ENCODE measurements at regions not wholly inside any gene's neighbourhood (a gene's known extent, or its start where the extent isn't known, plus 50 kb on each side); places are given as distances from the start of the nearest gene placed in this dataset.

GRCh38 chr10:111973306-111973705 is 210.3 kb downstream of the GPAM start:
- Histone ChIP-seq H3K27me3 (ENCODE audit: control insufficient read depth in 1 of 2, insufficient read depth in 2 of 2, low read length in 2 of 2) (no peaks in the 10 kb centered on the region), H3K27ac (ENCODE audit: low read depth in 2 of 2, low read length in 1 of 2) (no peak overlapping the region), H3K4me3 (ENCODE audit: low read depth in 1 of 2, low read length in 2 of 2) (no peak overlapping the region), H3K36me3 (ENCODE audit: control insufficient read depth in 2 of 2, insufficient read depth in 2 of 2, low read length in 1 of 2) (no peaks in the 10 kb centered on the region), H3K4me1 (ENCODE audit: control insufficient read depth in 2 of 2, insufficient read depth in 2 of 2, low read length in 1 of 2) (no peaks in the 10 kb centered on the region), H3K9me3 (ENCODE audit: control insufficient read depth in 2 of 2, insufficient read depth in 1 of 2, low read depth in 1 of 2, low read length in 1 of 2) (no peaks in the 10 kb centered on the region)
- 81 to 89% methylated on average over 2 of the region's 2 CpGs for WGBS, 2 donors

- Histone ChIP-seq H3K27me3 (ENCODE audit: control insufficient read depth in 1 of 2, insufficient read depth in 2 of 2, low read length in 2 of 2) (no peaks in the 10 kb centered on the region), H3K4me1 (ENCODE audit: control insufficient read depth in 2 of 2, insufficient read depth in 2 of 2, low read length in 1 of 2) (no peaks in the 10 kb centered on the region), H3K36me3 (ENCODE audit: control insufficient read depth in 2 of 2, insufficient read depth in 2 of 2, low read length in 1 of 2) (no peaks in the 10 kb centered on the region), H3K9me3 (ENCODE audit: control insufficient read depth in 2 of 2, insufficient read depth in 1 of 2, low read depth in 1 of 2, low read length in 1 of 2) (no peaks in the 10 kb centered on the region), H3K27ac (ENCODE audit: low read depth in 2 of 2, low read length in 1 of 2) (no peak overlapping the region), H3K4me3 (ENCODE audit: low read depth in 1 of 2, low read length in 2 of 2) (no peak overlapping the region)
- WGBS, 2 donors = 60 to 69% methylated on average over 1 of the region's 1 CpG
Measured at GRCh38 chr10:111973826-111974225, 209.7 kb downstream of the GPAM start.

GRCh38 chr10:111974325-111974724 is 209.2 kb downstream of the GPAM start:
- 57 to 71% methylated on average over 4 of the region's 4 CpGs for WGBS, 2 donors
- H3K4me3 ChIP-seq (ENCODE audit: low read depth in 1 of 2, low read length in 2 of 2) = no peak overlapping the region

DNA sequence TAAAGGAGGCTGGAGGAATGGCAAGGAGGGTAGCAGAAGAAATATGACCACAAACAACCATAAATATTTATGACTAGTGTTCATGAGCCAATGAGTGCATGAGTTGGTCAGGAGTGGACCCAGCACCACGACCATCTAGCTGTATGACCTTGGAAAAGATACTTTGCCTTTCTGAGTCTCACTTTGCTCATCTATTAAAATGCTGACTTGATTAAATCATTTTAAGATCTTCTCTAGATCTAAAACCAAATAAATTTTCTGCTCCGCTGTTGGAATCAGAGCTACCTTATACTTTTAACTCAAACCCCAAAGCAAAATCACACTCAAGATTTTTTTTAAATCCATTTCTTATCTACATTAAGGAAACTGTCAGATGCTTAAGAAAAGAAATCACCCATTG is 207.0 kb downstream of the GPAM start:
- no peak overlapping the region for H3K27ac ChIP-seq (ENCODE audit: low read depth in 2 of 2, low read length in 1 of 2)
- 57 to 72% methylated on average over 2 of the region's 2 CpGs for WGBS, 2 donors
- H3K27me3 ChIP-seq (ENCODE audit: control insufficient read depth in 1 of 2, insufficient read depth in 2 of 2, low read length in 2 of 2) = no peaks in the 10 kb centered on the region
- no peaks in the 10 kb centered on the region for H3K9me3 ChIP-seq (ENCODE audit: control insufficient read depth in 2 of 2, insufficient read depth in 1 of 2, low read depth in 1 of 2, low read length in 1 of 2)
- no peak overlapping the region for H3K4me3 ChIP-seq (ENCODE audit: low read depth in 1 of 2, low read length in 2 of 2)
- no peaks in the 10 kb centered on the region for H3K4me1 ChIP-seq (ENCODE audit: control insufficient read depth in 2 of 2, insufficient read depth in 2 of 2, low read length in 1 of 2)
- no peaks in the 10 kb centered on the region for H3K36me3 ChIP-seq (ENCODE audit: control insufficient read depth in 2 of 2, insufficient read depth in 2 of 2, low read length in 1 of 2)

More at GRCh38 chr10:111974325-111974724, 209.2 kb downstream of the GPAM start:
- H3K9me3 ChIP-seq (ENCODE audit: control insufficient read depth in 2 of 2, insufficient read depth in 1 of 2, low read depth in 1 of 2, low read length in 1 of 2) = no peaks in the 10 kb centered on the region
- H3K4me1 ChIP-seq (ENCODE audit: control insufficient read depth in 2 of 2, insufficient read depth in 2 of 2, low read length in 1 of 2) = no peaks in the 10 kb centered on the region
- no peaks in the 10 kb centered on the region for H3K27me3 ChIP-seq (ENCODE audit: control insufficient read depth in 1 of 2, insufficient read depth in 2 of 2, low read length in 2 of 2)
- H3K27ac ChIP-seq (ENCODE audit: low read depth in 2 of 2, low read length in 1 of 2) = no peak overlapping the region
- no peaks in the 10 kb centered on the region for H3K36me3 ChIP-seq (ENCODE audit: control insufficient read depth in 2 of 2, insufficient read depth in 2 of 2, low read length in 1 of 2)

DNA sequence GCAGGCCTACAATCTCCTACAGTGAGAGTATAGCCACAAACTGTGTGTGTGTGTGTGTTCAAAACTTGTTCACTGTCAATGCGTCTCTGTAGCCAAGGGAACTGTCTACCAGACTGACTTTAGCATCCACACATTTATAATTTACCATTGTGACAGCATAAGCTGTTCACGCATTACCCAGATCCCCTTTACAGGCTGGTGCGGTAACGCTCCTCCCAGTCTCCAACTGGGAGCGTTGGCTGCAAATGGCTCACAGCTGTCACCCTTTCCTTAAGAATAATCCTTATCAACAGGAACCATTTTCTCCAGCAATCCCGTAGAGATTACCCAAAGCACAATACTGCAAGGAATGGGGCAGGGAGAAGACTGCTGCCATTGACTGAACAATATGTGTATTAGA is 199.5 kb downstream of the GPAM start:
- WGBS, 2 donors = 79 to 80% methylated on average over 6 of the region's 6 CpGs
- Histone ChIP-seq H3K4me1 (ENCODE audit: control insufficient read depth in 2 of 2, insufficient read depth in 2 of 2, low read length in 1 of 2) (no peaks in the 10 kb centered on the region), H3K27ac (ENCODE audit: low read depth in 2 of 2, low read length in 1 of 2) (no peak overlapping the region), H3K4me3 (ENCODE audit: low read depth in 1 of 2, low read length in 2 of 2) (no peak overlapping the region), H3K27me3 (ENCODE audit: control insufficient read depth in 1 of 2, insufficient read depth in 2 of 2, low read length in 2 of 2) (no peaks in the 10 kb centered on the region), H3K9me3 (ENCODE audit: control insufficient read depth in 2 of 2, insufficient read depth in 1 of 2, low read depth in 1 of 2, low read length in 1 of 2) (no peaks in the 10 kb centered on the region), H3K36me3 (ENCODE audit: control insufficient read depth in 2 of 2, insufficient read depth in 2 of 2, low read length in 1 of 2) (no peaks in the 10 kb centered on the region)

DNA sequence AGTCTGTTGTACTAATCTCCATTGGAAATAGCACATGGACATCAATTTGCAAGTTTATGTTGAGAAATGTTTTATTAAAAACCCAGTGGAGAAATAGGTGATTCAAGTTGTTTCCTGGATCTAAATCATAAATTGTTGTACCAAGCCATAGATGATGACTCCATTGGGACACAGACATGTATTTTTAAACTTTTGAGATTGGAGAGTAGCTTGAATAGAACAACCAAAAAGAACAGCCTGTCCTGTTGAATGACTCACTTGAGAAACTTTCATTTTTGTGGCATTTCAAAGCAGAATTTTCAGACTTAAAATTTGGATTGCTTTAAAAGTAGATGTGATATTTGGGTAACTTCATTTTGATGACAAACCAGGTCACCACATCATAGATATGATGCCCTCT is 197.5 kb downstream of the GPAM start:
- no peaks in the 10 kb centered on the region for H3K36me3 ChIP-seq (ENCODE audit: control insufficient read depth in 2 of 2, insufficient read depth in 2 of 2, low read length in 1 of 2)
- no peaks in the 10 kb centered on the region for H3K4me1 ChIP-seq (ENCODE audit: control insufficient read depth in 2 of 2, insufficient read depth in 2 of 2, low read length in 1 of 2)
- H3K9me3 ChIP-seq (ENCODE audit: control insufficient read depth in 2 of 2, insufficient read depth in 1 of 2, low read depth in 1 of 2, low read length in 1 of 2) = no peaks in the 10 kb centered on the region
- no peak overlapping the region for H3K4me3 ChIP-seq (ENCODE audit: low read depth in 1 of 2, low read length in 2 of 2)
- H3K27me3 ChIP-seq (ENCODE audit: control insufficient read depth in 1 of 2, insufficient read depth in 2 of 2, low read length in 2 of 2) = no peaks in the 10 kb centered on the region
- no peak overlapping the region for H3K27ac ChIP-seq (ENCODE audit: low read depth in 2 of 2, low read length in 1 of 2)

DNA sequence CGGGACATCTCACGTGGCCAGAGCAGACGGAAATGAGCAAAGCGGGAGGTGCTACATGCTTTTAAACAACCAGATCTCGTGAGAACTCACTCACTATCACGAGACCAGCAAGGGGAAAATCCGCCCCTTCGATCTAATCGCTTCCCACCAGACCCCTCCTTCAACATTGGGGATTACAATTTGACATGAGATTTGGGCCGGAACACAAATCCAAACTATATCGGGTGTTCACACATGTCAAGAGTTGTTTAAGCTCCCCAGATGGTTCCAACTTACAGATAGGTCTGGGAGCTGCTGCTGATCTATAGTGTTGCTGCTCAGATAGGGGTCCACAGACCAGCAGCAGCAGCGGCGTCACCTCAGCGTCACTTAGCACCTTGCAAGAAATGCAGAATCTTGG is 194.9 kb downstream of the GPAM start:
- Histone ChIP-seq H3K4me3 (ENCODE audit: low read depth in 1 of 2, low read length in 2 of 2) (no peak overlapping the region), H3K36me3 (ENCODE audit: control insufficient read depth in 2 of 2, insufficient read depth in 2 of 2, low read length in 1 of 2) (no peaks in the 10 kb centered on the region), H3K4me1 (ENCODE audit: control insufficient read depth in 2 of 2, insufficient read depth in 2 of 2, low read length in 1 of 2) (no peaks in the 10 kb centered on the region), H3K27me3 (ENCODE audit: control insufficient read depth in 1 of 2, insufficient read depth in 2 of 2, low read length in 2 of 2) (no peaks in the 10 kb centered on the region), H3K27ac (ENCODE audit: low read depth in 2 of 2, low read length in 1 of 2) (no peak overlapping the region), H3K9me3 (ENCODE audit: control insufficient read depth in 2 of 2, insufficient read depth in 1 of 2, low read depth in 1 of 2, low read length in 1 of 2) (no peaks in the 10 kb centered on the region)
- 77 to 84% methylated on average over 14 of the region's 14 CpGs for WGBS, 2 donors

DNA sequence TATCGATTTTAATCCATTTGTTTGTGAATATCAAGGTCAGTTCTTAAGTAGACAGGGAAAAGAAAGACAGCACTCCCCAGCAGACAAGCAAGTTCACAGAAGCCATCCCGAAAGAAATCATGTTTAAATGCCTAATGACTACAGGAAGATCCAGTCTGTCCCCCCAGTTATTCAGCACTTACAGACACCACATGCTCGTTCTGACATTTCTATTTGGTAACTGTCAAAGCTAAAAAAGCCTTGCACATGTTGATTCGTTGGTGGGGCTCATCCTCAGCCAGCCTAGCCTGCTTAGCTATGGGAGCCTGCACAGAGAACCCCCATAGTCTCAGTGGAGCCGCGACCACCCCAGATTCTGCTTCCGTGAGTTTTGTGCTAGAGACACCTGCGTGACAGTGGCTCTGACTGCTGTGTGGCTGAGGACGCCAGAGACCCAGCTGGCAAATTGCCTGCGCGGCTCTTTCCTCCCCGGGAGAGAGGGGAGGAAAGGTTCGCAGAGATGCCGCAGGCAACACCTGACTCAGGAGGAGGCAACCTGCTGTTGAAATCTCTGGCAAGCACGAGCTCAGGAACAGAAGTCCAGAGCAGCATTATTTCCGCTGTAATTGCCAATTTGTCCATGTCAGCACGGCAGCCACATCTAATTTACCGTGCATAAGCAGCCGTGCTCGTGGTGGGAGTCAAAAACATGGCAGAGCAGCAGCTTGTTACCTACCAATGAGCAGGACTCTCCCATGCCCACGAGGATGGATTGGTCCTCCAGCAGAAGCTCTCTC is 194.2 kb downstream of the GPAM start:
- Histone ChIP-seq H3K4me3 (ENCODE audit: low read depth in 1 of 2, low read length in 2 of 2) (no peak overlapping the region), H3K27me3 (ENCODE audit: control insufficient read depth in 1 of 2, insufficient read depth in 2 of 2, low read length in 2 of 2) (no peaks in the 10 kb centered on the region), H3K9me3 (ENCODE audit: control insufficient read depth in 2 of 2, insufficient read depth in 1 of 2, low read depth in 1 of 2, low read length in 1 of 2) (no peaks in the 10 kb centered on the region), H3K27ac (ENCODE audit: low read depth in 2 of 2, low read length in 1 of 2) (no peak overlapping the region), H3K4me1 (ENCODE audit: control insufficient read depth in 2 of 2, insufficient read depth in 2 of 2, low read length in 1 of 2) (no peaks in the 10 kb centered on the region), H3K36me3 (ENCODE audit: control insufficient read depth in 2 of 2, insufficient read depth in 2 of 2, low read length in 1 of 2) (no peaks in the 10 kb centered on the region)
- WGBS, 2 donors = 71 to 76% methylated on average over 21 of the region's 21 CpGs

DNA sequence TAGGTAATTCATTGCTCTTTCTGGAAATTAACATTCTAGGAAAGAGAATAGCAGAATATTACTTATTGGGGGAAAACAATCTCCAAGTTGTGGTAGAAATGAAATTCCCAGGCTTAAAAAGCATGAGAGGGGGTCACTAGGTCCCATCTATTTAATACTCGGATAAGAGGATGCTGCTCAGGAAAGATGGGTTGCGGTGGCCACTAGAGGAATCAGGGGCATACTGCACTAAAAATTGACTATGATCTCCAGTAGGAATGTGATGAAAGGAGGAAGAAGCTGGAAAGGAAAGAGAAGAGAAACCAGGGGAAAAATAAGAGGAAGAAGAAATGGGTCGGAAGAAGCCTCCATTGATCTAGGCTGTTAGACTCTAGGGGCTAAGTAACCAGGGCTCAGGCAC is 192.8 kb downstream of the GPAM start:
- Histone ChIP-seq H3K4me3 (ENCODE audit: low read depth in 1 of 2, low read length in 2 of 2) (no peak overlapping the region), H3K9me3 (ENCODE audit: control insufficient read depth in 2 of 2, insufficient read depth in 1 of 2, low read depth in 1 of 2, low read length in 1 of 2) (no peaks in the 10 kb centered on the region), H3K36me3 (ENCODE audit: control insufficient read depth in 2 of 2, insufficient read depth in 2 of 2, low read length in 1 of 2) (no peaks in the 10 kb centered on the region), H3K27ac (ENCODE audit: low read depth in 2 of 2, low read length in 1 of 2) (no peak overlapping the region), H3K27me3 (ENCODE audit: control insufficient read depth in 1 of 2, insufficient read depth in 2 of 2, low read length in 2 of 2) (no peaks in the 10 kb centered on the region), H3K4me1 (ENCODE audit: control insufficient read depth in 2 of 2, insufficient read depth in 2 of 2, low read length in 1 of 2) (no peaks in the 10 kb centered on the region)
- WGBS, 2 donors = 75 to 81% methylated on average over 3 of the region's 3 CpGs

GRCh38 chr10:111993321-111993720 is 190.2 kb downstream of the GPAM start:
- H3K4me1 ChIP-seq (ENCODE audit: control insufficient read depth in 2 of 2, insufficient read depth in 2 of 2, low read length in 1 of 2) = no peaks in the 10 kb centered on the region
- no peaks in the 10 kb centered on the region for H3K9me3 ChIP-seq (ENCODE audit: control insufficient read depth in 2 of 2, insufficient read depth in 1 of 2, low read depth in 1 of 2, low read length in 1 of 2)
- H3K27me3 ChIP-seq (ENCODE audit: control insufficient read depth in 1 of 2, insufficient read depth in 2 of 2, low read length in 2 of 2) = no peaks in the 10 kb centered on the region
- no peak overlapping the region for H3K4me3 ChIP-seq (ENCODE audit: low read depth in 1 of 2, low read length in 2 of 2)
- no peak overlapping the region for H3K27ac ChIP-seq (ENCODE audit: low read depth in 2 of 2, low read length in 1 of 2)
- H3K36me3 ChIP-seq (ENCODE audit: control insufficient read depth in 2 of 2, insufficient read depth in 2 of 2, low read length in 1 of 2) = no peaks in the 10 kb centered on the region
- WGBS, 2 donors = 86 to 91% methylated on average over 1 of the region's 1 CpG

Data from esophagus (tissue), 2 donors.